GM19328 (cell line): ENCODE measurements at regions not wholly inside any gene's neighbourhood (a gene's known extent, or its start where the extent isn't known, plus 50 kb on each side); places are given as distances from the start of the nearest gene placed in this dataset.

Source experiments
- ATAC-seq: cut with Tn5 transposase; IDR thresholded peaks from one replicate; pipeline ENCODE4 v1.9.1; 2021; ENCODE audit warnings: mild to moderate bottlenecking, moderate library complexity; ENCODE audit not compliant: unreplicated experiment

- no peak for ATAC-seq
These were observed 229.3 kb downstream of the SNX18 start for GRCh38 chr5:54746777-54747398.

DNA sequence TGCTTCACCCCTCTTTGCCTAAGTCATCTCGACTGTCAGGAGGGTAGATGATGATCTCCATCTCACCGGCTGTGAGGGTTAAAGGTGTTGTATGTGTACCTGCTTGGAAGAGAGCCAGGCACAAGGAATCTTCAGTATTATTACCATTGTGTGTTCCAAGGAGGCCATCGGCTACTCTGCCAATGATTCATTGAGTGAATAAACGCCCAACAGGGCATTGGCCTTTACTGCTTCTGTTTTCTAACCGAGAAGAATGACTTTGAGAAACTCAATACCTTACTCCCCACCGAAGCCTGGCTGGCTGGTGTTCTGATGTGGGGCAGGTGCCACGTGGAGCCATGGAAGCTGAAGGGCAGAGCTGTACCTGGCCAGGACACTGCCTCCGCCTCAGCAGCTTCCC is 228.8 kb downstream of the SNX18 start:
- ATAC-seq: no peak

- ATAC-seq: no peak
These were observed 228.0 kb downstream of the SNX18 start for GRCh38 chr5:54745599-54745998.

- no peak for ATAC-seq
These were observed 226.6 kb downstream of the SNX18 start for GRCh38 chr5:54743997-54744788.

- ATAC-seq: no peak
These were observed 226.0 kb downstream of the SNX18 start for GRCh38 chr5:54743581-54743980.

GRCh38 chr5:54742417-54742891 is 224.9 kb downstream of the SNX18 start:
- no peak for ATAC-seq

GRCh38 chr5:54741711-54742110 is 224.2 kb downstream of the SNX18 start:
- ATAC-seq: no peak

DNA sequence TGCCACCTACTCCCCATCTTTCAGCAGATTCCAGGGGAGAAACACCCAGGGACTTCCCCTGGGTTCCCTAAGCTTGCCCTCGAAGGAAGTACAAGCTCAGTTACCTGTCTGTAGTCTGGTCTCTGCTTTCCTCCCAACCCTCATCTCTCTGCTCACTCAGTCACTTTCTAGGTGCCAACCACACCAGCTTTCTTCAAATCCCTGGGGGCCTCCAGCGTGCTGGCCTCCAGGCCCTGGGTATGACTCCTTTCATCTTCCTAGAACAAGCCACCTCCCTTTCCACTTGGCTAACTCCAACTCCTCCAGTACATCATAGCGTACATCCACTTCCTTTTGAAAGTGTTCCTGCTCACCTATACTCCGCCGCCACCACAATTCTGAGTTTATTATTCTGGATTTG is 222.6 kb downstream of the SNX18 start:
- ATAC-seq: no peak

- ATAC-seq: no peak
These were observed 221.8 kb downstream of the SNX18 start for GRCh38 chr5:54739371-54739770.

GRCh38 chr5:54738973-54739367 is 221.4 kb downstream of the SNX18 start:
- ATAC-seq: no peak

- ATAC-seq: no peak
These were observed 220.8 kb downstream of the SNX18 start for GRCh38 chr5:54738118-54738972.

DNA sequence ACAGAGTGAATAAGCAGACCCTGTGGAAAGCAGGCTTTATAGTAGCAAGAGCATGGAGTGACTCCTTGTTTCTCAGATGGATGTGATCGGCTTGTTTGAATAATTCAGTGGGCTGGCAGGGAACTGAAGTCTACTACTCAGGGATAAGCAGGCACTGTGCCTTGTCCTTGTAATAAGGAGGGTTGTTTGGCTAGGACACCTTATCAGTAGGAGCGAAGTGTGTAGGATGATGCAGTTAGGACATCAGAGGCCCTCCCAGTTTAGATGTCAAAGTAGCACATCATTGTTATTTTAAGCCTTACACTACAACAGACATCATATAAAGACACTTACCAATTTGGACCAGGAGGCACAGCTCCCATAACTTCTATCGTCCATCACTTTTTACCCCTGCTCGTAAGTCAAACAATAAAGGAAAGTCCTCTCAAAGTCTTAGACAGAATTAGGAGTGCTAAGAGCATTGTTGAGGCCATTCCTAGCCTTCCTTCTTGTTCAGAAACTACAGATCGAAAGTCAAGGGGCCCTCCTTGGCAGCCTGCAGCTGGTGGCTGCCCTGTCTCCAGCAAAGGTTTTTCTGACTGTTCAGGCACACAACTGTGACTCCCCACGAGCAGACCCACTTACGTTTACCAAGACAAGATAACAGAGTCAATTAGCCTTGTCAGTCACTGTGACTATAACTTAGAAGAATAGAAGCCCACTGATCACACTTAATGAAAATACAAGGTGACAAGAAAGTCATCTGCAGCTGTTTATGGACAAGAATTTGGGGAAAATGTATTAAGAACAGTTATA is 218.6 kb downstream of the SNX18 start:
- no peak for ATAC-seq

DNA sequence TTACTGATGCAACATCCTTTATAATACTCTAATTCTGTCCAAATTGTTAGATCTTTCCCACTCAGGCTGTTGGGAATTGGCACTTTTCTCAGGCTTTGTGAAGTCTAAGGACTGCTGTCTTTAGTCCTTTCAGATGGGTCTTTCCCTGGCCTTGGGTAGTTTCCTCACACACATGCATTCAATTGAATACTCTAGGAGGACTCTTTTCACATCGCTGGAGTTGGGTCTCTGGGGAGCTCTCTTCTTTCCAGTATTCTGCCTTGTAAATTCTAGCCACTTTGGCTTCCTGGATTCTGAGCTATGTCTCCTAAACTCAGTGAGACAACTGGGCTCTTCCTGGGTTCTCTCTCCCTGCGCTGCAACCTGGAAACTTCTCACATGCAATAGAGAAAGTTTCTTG is 215.5 kb downstream of the SNX18 start:
- no peak for ATAC-seq

DNA sequence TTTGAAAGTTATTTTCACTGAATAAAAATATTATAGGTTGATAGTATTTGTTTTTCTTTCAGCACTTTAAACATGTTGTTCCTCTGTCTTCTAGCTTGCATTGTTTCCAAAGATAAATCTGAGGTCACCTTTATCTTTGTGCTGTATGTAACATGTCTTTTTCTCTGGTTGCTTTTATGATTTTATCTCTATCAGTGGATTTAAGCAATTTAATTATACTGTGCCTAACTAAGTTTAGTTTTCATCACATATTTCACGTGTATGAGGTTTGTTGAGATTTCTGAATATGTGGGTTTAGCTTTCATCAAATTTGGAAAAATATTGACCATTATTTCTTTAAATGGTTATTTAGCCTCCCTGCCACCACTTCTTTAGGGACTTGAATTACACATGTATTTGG is 214.5 kb downstream of the SNX18 start:
- no peak for ATAC-seq

- no peak for ATAC-seq
These were observed 211.0 kb downstream of the SNX18 start for GRCh38 chr5:54728588-54728915.

- ATAC-seq: no peak
These were observed 210.5 kb downstream of the SNX18 start for GRCh38 chr5:54727874-54728587.

DNA sequence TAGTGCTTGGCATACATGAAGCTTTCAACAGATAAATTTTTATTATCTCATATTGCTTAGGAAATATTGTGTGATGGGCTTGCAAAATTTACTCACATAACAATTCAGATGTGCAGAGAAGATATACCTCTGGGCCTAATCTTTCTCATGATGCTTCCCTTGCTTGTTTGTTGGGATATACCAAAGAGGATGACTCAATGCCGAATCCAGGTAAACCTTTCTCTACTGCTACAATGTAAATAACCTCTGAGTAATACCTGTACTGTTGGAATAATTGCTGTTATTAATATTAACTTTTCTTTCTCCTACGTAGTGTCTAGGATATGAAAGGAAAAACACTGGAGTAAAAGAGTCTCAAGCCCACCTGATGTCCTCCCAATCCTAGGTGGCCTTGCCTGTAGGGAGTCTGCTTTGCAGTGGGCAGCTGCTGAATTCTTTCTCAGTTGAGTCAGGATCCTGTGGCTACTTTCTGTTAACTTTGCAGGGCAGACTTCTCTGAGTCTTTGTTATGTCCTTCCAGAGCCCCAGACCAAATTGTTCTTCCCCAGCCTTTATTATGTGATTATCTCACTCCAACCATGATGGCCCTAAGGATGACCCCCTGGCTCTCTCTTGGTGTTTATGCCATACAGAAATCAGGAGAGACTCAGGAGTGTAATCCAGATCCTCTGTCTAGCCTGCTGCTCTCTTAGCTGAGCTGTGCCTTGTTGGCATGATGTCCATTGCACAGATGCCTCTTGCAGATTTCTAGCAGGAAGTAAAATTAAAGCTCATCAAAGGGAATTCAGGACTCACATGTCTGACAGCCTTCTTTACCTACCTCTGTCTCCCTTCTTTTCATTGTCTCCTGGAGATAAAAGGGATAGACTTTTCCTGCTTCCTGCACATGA is 208.1 kb downstream of the SNX18 start:
- ATAC-seq: no peak

DNA sequence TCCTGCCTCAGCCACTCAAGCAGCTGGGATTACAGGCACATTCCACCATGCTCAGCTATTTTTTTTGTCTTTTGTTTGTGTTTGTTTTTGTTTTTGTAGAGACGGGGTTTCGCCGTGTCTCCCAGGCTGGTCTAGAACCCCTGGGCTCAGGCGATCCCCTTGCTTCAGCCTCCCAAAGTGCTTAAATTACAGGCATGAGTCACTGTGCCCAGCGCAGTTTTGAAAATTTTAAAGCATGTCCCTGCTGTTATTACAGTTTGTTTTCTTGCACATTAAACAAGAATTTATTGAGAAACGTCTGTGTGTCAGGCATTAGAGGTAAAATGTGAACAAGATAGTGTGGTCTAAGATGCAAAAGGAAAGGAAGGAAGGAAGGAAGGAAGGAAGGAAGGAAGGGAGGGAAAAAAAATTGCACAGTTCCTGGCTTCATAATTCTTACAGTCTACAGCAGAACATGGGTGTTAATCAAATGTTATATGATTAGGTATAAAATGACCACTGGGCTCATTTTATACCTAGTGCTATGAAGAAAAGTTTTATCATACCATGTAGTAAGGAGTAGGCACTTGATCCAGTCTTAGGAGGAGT is 205.4 kb downstream of the SNX18 start:
- ATAC-seq: no peak
